GM21737 (cell line): ENCODE measurements at regions not wholly inside any gene's neighbourhood (a gene's known extent, or its start where the extent isn't known, plus 50 kb on each side); places are given as distances from the start of the nearest gene placed in this dataset.

ENCODE experiments used
- ATAC-seq: cut with Tn5 transposase; IDR thresholded peaks from one replicate; pipeline ENCODE4 v1.9.1; 2021; ENCODE audit warnings: mild to moderate bottlenecking, moderate library complexity; ENCODE audit not compliant: unreplicated experiment

- ATAC-seq, result no peak
These were observed 259.5 kb upstream of the SLC10A2 start for GRCh38 chr13:103325672-103326071.

- ATAC-seq, result no peak
These were observed 258.4 kb upstream of the SLC10A2 start for GRCh38 chr13:103324641-103325040.

GRCh38 chr13:103315711-103316110 is 249.5 kb upstream of the SLC10A2 start:
- ATAC-seq, result no peak

GRCh38 chr13:103312467-103312866 is 246.2 kb upstream of the SLC10A2 start:
- ATAC-seq, result no peak

- no peak for ATAC-seq
These were observed 242.4 kb upstream of the SLC10A2 start for GRCh38 chr13:103308667-103309066.

GRCh38 chr13:103306163-103306562 is 239.9 kb upstream of the SLC10A2 start:
- no peak for ATAC-seq

GRCh38 chr13:103303078-103303651 is 236.9 kb upstream of the SLC10A2 start:
- no peak for ATAC-seq

GRCh38 chr13:103302676-103303075 is 236.5 kb upstream of the SLC10A2 start:
- ATAC-seq, result no peak

- no peak for ATAC-seq
These were observed 232.9 kb upstream of the SLC10A2 start for GRCh38 chr13:103299079-103299478.

GRCh38 chr13:103297083-103297482 is 230.9 kb upstream of the SLC10A2 start:
- ATAC-seq, result no peak

- no peak for ATAC-seq
These were observed 225.8 kb upstream of the SLC10A2 start for GRCh38 chr13:103291798-103292572.

- ATAC-seq, result no peak
These were observed 225.0 kb upstream of the SLC10A2 start for GRCh38 chr13:103291226-103291625.

GRCh38 chr13:103289681-103290080 is 223.5 kb upstream of the SLC10A2 start:
- ATAC-seq, result no peak

- no peak for ATAC-seq
These were observed 221.9 kb upstream of the SLC10A2 start for GRCh38 chr13:103288114-103288513.

GRCh38 chr13:103287659-103288058 is 221.4 kb upstream of the SLC10A2 start:
- ATAC-seq, result no peak

- no peak for ATAC-seq
These were observed 218.2 kb upstream of the SLC10A2 start for GRCh38 chr13:103284466-103284865.

GRCh38 chr13:103283451-103283820 is 217.2 kb upstream of the SLC10A2 start:
- no peak for ATAC-seq

- ATAC-seq, result peak; percentile 46
These were observed 216.6 kb upstream of the SLC10A2 start for GRCh38 chr13:103282571-103283450.

GRCh38 chr13:103277959-103278694 is 211.9 kb upstream of the SLC10A2 start:
- ATAC-seq, result no peak

- ATAC-seq, result peak; percentile 88
These were observed 210.7 kb upstream of the SLC10A2 start for GRCh38 chr13:103276775-103277498.
